ENCODE measurements at regions not wholly inside any gene's neighbourhood (a gene's known extent, or its start where the extent isn't known, plus 50 kb on each side); places are given as distances from the start of the nearest gene placed in this dataset.

DNA sequence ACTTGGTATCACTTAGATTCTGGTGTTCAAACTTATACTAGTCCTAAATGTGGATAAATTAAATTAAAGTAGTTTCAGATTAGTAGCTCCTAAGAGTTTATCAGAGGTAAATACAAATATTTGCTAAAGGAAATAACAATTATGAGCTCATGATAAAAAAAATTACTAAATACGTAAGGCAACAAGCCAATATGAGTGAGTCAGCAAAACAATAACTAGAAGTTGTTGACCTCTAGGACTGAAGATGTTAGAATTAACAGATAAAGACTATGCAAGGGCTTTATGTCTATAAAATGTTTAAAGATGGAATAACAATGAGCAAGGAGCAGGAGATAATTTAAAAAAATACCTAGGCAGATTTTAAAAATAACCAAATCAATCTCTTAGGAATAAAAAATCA lies 195.8 kb downstream of the CLCN4 start:
- TF ChIP-seq CTCF (conservative IDR thresholded peaks at IDR 0.05; ENCODE audit: low read depth, low read length): no peak
- TF ChIP-seq POLR2A (IDR thresholded peaks at IDR 0.05; ENCODE audit: low read depth, low read length): no peak
- no peak for TF ChIP-seq RFX5 (IDR thresholded peaks at IDR 0.05; ENCODE audit: low read depth, low read length)
- TF ChIP-seq RAD21 (IDR thresholded peaks at IDR 0.05; ENCODE audit: low read length): no peak
- TF ChIP-seq MAZ (IDR thresholded peaks at IDR 0.05; ENCODE audit: borderline replicate concordance, low read depth, low read length): no peak
- no peak for TF ChIP-seq RCOR1 (IDR thresholded peaks at IDR 0.05; ENCODE audit: insufficient replicate concordance, low read length)
- TF ChIP-seq CEBPB (IDR thresholded peaks at IDR 0.05; ENCODE audit: low read depth, low read length): no peak

Data from IMR-90 (cell line).